Liver (tissue), 7 donors: ENCODE measurements at regions not wholly inside any gene's neighbourhood (a gene's known extent, or its start where the extent isn't known, plus 50 kb on each side); places are given as distances from the start of the nearest gene placed in this dataset. TPM values are rescaled to one million over a fixed set of nuclear protein-coding genes. Genes with fewer than 3 reads are reported as not detected.
"Not testable (repeated sequence)": the region's sequence is repeated elsewhere in the genome, so short reads cannot be mapped to it uniquely, and the experiment has no call there.

Source experiments
- DNase-seq: peaks from one replicate; pipeline ENCODE4 v3.0.0-alpha.2; 2017; ENCODE audit warnings: low spot score
- H3K27ac ChIP-seq, 2 donors: one replicate each; pipeline ENCODE4 v1.7.0; 2013; ENCODE audit warnings: inconsistent platforms in 2 of 2, low read length in 2 of 2, control low read depth in 1 of 2, low read depth in 1 of 2, mild to moderate bottlenecking in 1 of 2
- H3K27me3 ChIP-seq, 4 donors: one replicate each; pipeline versions ENCODE4 v1.6.1 to v1.7.0; 2013; ENCODE audit warnings: low read length in 3 of 4, inconsistent platforms in 1 of 4, mild to moderate bottlenecking in 1 of 4, moderate library complexity in 1 of 4; ENCODE audit not compliant: control insufficient read depth in 4 of 4, insufficient read depth in 4 of 4
- H3K36me3 ChIP-seq, 4 donors: one replicate each; pipeline versions ENCODE4 v1.6.1 to v1.7.0; 2013; ENCODE audit warnings: low read length in 3 of 4, mild to moderate bottlenecking in 3 of 4, low read depth in 1 of 4, moderate library complexity in 1 of 4; ENCODE audit not compliant: control insufficient read depth in 4 of 4, insufficient read depth in 3 of 4
- H3K4me1 ChIP-seq, 4 donors: one replicate each; pipeline versions ENCODE4 v1.6.1 to v1.7.0; 2013; ENCODE audit warnings: low read length in 3 of 4, mild to moderate bottlenecking in 3 of 4, moderate library complexity in 1 of 4; ENCODE audit not compliant: control insufficient read depth in 4 of 4, insufficient read depth in 4 of 4
- H3K4me3 ChIP-seq, 3 donors: one replicate each; pipeline versions ENCODE4 v1.6.1 to v1.7.0; 2013; ENCODE audit warnings: low read length in 3 of 3, control low read depth in 1 of 3, low read depth in 1 of 3, mild to moderate bottlenecking in 1 of 3
- H3K9ac ChIP-seq, 2 donors: one replicate each; pipeline ENCODE4 v1.7.0; 2013; ENCODE audit warnings: low read length in 2 of 2, mild to moderate bottlenecking in 2 of 2, moderate library complexity in 2 of 2, control low read depth in 1 of 2, low read depth in 1 of 2
- H3K9me3 ChIP-seq, 4 donors: one replicate each; pipeline versions ENCODE4 v1.6.1 to v1.7.0; 2013; ENCODE audit warnings: low read length in 3 of 4; ENCODE audit not compliant: control insufficient read depth in 4 of 4
- WGBS: extraction: QIAGEN DNeasy Blood & Tissue Kit; methylation state at CpG from one replicate; pipeline ENCODE4 v1.1.7; 2013; 5-methylcytosine and 5-hydroxymethylcytosine counted together
- small RNA-seq: library from RNA; depleted of rRNA; stranded (forward); fragments of <200 nt; gene quantifications from one replicate; pipeline ENCODE3, GENCODE V24; 2014
- donor health status: healthy.
- donor health status: healthy.
- donor health status: healthy.

GRCh38 chr20:29606171-29606570, 1651.3 kb upstream of the DEFB115 start:
- WGBS: 51% methylated on average over 3 of the region's 3 CpGs
- H3K27me3 ChIP-seq, H3K4me1 ChIP-seq, H3K36me3 ChIP-seq, H3K9me3 ChIP-seq, H3K4me3 ChIP-seq, DNase-seq, H3K27ac ChIP-seq, H3K9ac ChIP-seq: not testable (repeated sequence)

DNA sequence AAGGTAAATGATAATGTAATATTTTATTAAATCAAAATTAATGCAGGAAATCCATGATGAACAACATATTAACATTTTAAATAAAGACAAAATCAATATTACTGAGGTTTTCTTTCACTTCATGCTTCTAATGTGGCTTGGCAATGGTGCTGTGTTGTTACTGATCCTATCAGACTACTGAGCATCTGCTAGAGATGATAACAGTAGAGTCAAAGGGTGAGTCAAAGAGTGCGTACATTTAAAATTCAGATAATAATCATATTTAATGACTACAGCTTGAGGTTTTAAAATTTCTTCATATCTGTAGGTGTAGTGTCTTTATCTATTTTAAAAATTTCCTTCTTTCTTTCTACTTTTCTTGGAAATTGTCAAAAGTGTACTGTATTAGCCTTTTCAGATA, 1628.1 kb upstream of the DEFB115 start:
- 80% methylated on average over 1 of the region's 1 CpG for WGBS
- not testable (repeated sequence) for H3K4me3 ChIP-seq, H3K27me3 ChIP-seq, DNase-seq, H3K4me1 ChIP-seq, H3K9ac ChIP-seq, H3K36me3 ChIP-seq, H3K27ac ChIP-seq, H3K9me3 ChIP-seq

Small RNAs in the stretch of these regions (small RNA-seq; reads per million reads assigned to genes)
- gene RF00002 (0.09 reads per million), gene RF00019 (not detected)
